ENCODE measurements at regions not wholly inside any gene's neighbourhood (a gene's known extent, or its start where the extent isn't known, plus 50 kb on each side); places are given as distances from the start of the nearest gene placed in this dataset.

- TF ChIP-seq, protein P1, sequence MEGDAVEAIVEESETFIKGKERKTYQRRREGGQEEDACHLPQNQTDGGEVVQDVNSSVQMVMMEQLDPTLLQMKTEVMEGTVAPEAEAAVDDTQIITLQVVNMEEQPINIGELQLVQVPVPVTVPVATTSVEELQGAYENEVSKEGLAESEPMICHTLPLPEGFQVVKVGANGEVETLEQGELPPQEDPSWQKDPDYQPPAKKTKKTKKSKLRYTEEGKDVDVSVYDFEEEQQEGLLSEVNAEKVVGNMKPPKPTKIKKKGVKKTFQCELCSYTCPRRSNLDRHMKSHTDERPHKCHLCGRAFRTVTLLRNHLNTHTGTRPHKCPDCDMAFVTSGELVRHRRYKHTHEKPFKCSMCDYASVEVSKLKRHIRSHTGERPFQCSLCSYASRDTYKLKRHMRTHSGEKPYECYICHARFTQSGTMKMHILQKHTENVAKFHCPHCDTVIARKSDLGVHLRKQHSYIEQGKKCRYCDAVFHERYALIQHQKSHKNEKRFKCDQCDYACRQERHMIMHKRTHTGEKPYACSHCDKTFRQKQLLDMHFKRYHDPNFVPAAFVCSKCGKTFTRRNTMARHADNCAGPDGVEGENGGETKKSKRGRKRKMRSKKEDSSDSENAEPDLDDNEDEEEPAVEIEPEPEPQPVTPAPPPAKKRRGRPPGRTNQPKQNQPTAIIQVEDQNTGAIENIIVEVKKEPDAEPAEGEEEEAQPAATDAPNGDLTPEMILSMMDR (conservative IDR thresholded peaks at IDR 0.05; ENCODE audit: low read depth, low read length): no peak
- Histone ChIP-seq H3K27ac (no peak overlapping the region), H4K20me1 (ENCODE audit: insufficient read depth) (no peaks in the 10 kb centered on the region), H3K79me2 (ENCODE audit: insufficient read depth, low read depth) (no peaks in the 10 kb centered on the region), H2AFZ (ENCODE audit: low read depth) (no peak overlapping the region), H3K27me3 (ENCODE audit: insufficient read depth, low read depth) (no peaks in the 10 kb centered on the region), H3K36me3 (ENCODE audit: insufficient read depth) (no peaks in the 10 kb centered on the region), H3K4me1 (ENCODE audit: low read depth, poor library complexity, severe bottlenecking) (no peaks in the 10 kb centered on the region), H3K4me2 (no peak overlapping the region), H3K4me3 (IDR thresholded peaks at IDR 0.05; ENCODE audit: insufficient read depth, low read depth, low read length) (no peak overlapping the region), H3K9ac (no peak overlapping the region)
These were observed 505.5 kb upstream of the TENM3 start for GRCh38 chr4:181737744-181738143.

- H2AFZ ChIP-seq (ENCODE audit: low read depth): no peak overlapping the region
- H3K4me3 ChIP-seq (IDR thresholded peaks at IDR 0.05; ENCODE audit: insufficient read depth, low read depth, low read length): no peak overlapping the region
- H3K79me2 ChIP-seq (ENCODE audit: insufficient read depth, low read depth): no peaks in the 10 kb centered on the region
- TF ChIP-seq, protein P1 (conservative IDR thresholded peaks at IDR 0.05; ENCODE audit: low read depth, low read length): no peak
- no peaks in the 10 kb centered on the region for H3K36me3 ChIP-seq (ENCODE audit: insufficient read depth)
- H3K4me2 ChIP-seq: no peak overlapping the region
- H3K9ac ChIP-seq: no peak overlapping the region
- no peaks in the 10 kb centered on the region for H3K4me1 ChIP-seq (ENCODE audit: low read depth, poor library complexity, severe bottlenecking)
- no peak overlapping the region for H3K27ac ChIP-seq
- H4K20me1 ChIP-seq (ENCODE audit: insufficient read depth): no peaks in the 10 kb centered on the region
- H3K27me3 ChIP-seq (ENCODE audit: insufficient read depth, low read depth): no peaks in the 10 kb centered on the region
These were observed 504.2 kb upstream of the TENM3 start for GRCh38 chr4:181739031-181739430.

DNA sequence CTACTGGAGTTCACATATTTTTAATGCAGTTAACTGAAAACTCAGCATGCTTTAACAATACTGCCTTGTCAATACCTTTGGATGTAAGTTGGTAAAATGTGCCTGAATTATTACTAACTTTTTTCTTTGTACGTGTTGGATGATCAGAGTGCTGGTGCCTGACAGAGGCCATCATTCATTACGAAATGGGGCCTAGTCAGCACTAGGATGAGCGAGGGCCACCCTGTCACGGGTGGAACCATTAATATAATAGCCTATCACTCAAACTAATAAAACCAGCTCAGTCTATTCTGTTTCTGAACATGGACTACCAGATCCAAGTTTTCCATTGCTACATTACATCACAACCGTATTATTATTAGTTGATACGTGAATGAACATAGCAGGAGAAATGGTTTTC is 501.7 kb upstream of the TENM3 start:
- Histone ChIP-seq H2AFZ (ENCODE audit: low read depth) (no peak overlapping the region), H3K27ac (no peak overlapping the region), H3K4me2 (no peak overlapping the region), H3K27me3 (ENCODE audit: insufficient read depth, low read depth) (no peaks in the 10 kb centered on the region), H3K4me3 (IDR thresholded peaks at IDR 0.05; ENCODE audit: insufficient read depth, low read depth, low read length) (no peak overlapping the region), H3K9ac (no peak overlapping the region), H3K36me3 (ENCODE audit: insufficient read depth) (no peaks in the 10 kb centered on the region), H4K20me1 (ENCODE audit: insufficient read depth) (no peaks in the 10 kb centered on the region), H3K4me1 (ENCODE audit: low read depth, poor library complexity, severe bottlenecking) (no peaks in the 10 kb centered on the region), H3K79me2 (ENCODE audit: insufficient read depth, low read depth) (no peaks in the 10 kb centered on the region)
- TF ChIP-seq, protein P1 (conservative IDR thresholded peaks at IDR 0.05; ENCODE audit: low read depth, low read length): no peak

GRCh38 chr4:181745933-181746625 is 497.1 kb upstream of the TENM3 start:
- H3K36me3 ChIP-seq (ENCODE audit: insufficient read depth): no peaks in the 10 kb centered on the region
- TF ChIP-seq, protein P1 (conservative IDR thresholded peaks at IDR 0.05; ENCODE audit: low read depth, low read length): no peak
- H4K20me1 ChIP-seq (ENCODE audit: insufficient read depth): no peaks in the 10 kb centered on the region
- H3K27ac ChIP-seq: no peak overlapping the region
- no peak overlapping the region for H3K4me2 ChIP-seq
- no peak overlapping the region for H3K4me3 ChIP-seq (IDR thresholded peaks at IDR 0.05; ENCODE audit: insufficient read depth, low read depth, low read length)
- no peaks in the 10 kb centered on the region for H3K79me2 ChIP-seq (ENCODE audit: insufficient read depth, low read depth)
- H2AFZ ChIP-seq (ENCODE audit: low read depth): no peak overlapping the region
- H3K9ac ChIP-seq: no peak overlapping the region
- no peaks in the 10 kb centered on the region for H3K4me1 ChIP-seq (ENCODE audit: low read depth, poor library complexity, severe bottlenecking)
- H3K27me3 ChIP-seq (ENCODE audit: insufficient read depth, low read depth): no peaks in the 10 kb centered on the region

All from KMS-11 (cell line).